ENCODE measurements at regions not wholly inside any gene's neighbourhood (a gene's known extent, or its start where the extent isn't known, plus 50 kb on each side); places are given as distances from the start of the nearest gene placed in this dataset.

GRCh38 chr21:22904385-22904784 lies 1906.2 kb downstream of the NCAM2 start:
- Histone ChIP-seq H3K4me3 (ENCODE audit: low read depth, low read length) (no peak overlapping the region), H3K36me3 (ENCODE audit: control insufficient read depth, insufficient read depth, low read length) (no peaks in the 10 kb centered on the region), H3K9me3 (no peaks in the 10 kb centered on the region), H3K4me1 (no peaks in the 10 kb centered on the region), H3K27me3 (replicated peaks; ENCODE audit: control insufficient read depth, insufficient read depth, low read length) (no peaks in the 10 kb centered on the region)
- Mint-ChIP-seq H3K36me3 (ENCODE audit: insufficient read depth, unreplicated experiment) (no peaks in the 10 kb centered on the region), H3K4me1 (ENCODE audit: low read depth, unreplicated experiment) (no peaks in the 10 kb centered on the region), H3K4me3 (ENCODE audit: unreplicated experiment) (no peak overlapping the region), H3K27me3 (ENCODE audit: insufficient read depth, unreplicated experiment) (no peaks in the 10 kb centered on the region), H3K9me3 (ENCODE audit: unreplicated experiment) (no peaks in the 10 kb centered on the region), H3K27ac (ENCODE audit: unreplicated experiment) (no peak overlapping the region)
- BruUV-seq (replicated peaks): no TSS peak
- CTCF ChIA-PET: no interaction called here
- TF ChIP-seq, protein P1, sequence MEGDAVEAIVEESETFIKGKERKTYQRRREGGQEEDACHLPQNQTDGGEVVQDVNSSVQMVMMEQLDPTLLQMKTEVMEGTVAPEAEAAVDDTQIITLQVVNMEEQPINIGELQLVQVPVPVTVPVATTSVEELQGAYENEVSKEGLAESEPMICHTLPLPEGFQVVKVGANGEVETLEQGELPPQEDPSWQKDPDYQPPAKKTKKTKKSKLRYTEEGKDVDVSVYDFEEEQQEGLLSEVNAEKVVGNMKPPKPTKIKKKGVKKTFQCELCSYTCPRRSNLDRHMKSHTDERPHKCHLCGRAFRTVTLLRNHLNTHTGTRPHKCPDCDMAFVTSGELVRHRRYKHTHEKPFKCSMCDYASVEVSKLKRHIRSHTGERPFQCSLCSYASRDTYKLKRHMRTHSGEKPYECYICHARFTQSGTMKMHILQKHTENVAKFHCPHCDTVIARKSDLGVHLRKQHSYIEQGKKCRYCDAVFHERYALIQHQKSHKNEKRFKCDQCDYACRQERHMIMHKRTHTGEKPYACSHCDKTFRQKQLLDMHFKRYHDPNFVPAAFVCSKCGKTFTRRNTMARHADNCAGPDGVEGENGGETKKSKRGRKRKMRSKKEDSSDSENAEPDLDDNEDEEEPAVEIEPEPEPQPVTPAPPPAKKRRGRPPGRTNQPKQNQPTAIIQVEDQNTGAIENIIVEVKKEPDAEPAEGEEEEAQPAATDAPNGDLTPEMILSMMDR (IDR thresholded peaks at IDR 0.05; ENCODE audit: insufficient read depth in 1 of 2, low read depth in 1 of 2, low read length in 1 of 2, severe bottlenecking in 1 of 2, unreplicated experiment in 1 of 2): no peak
- POLR2A ChIA-PET: no interaction called here
- intact Hi-C loops (cut with micrococcal nuclease; ENCODE audit: unreplicated experiment): no loop called here
- no peak for DNase-seq

DNA sequence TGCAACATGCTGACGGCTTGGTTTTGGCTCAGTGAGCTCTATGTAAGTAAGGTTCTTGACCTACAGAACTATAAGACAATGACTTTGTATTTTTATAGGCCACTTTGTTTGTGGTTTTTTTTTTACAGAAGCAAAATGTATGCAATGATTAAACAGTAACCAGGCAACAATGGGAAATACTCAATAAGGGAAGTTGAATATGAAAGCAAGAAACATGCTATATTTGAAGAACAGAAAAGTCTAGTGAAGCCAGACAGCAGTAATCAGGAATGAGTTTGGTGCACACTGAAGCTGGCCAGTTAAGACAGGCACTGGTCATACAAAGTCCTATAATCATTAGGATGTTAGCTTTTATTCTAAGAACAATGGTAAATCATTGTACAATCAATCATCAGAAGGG lies 1926.8 kb downstream of the NCAM2 start:
- H3K36me3 ChIP-seq (ENCODE audit: control insufficient read depth, insufficient read depth, low read length): no peaks in the 10 kb centered on the region
- TF ChIP-seq, protein P1 (IDR thresholded peaks at IDR 0.05; ENCODE audit: insufficient read depth in 1 of 2, low read depth in 1 of 2, low read length in 1 of 2, severe bottlenecking in 1 of 2, unreplicated experiment in 1 of 2): no peak
- no TSS peak for BruUV-seq (replicated peaks)
- Mint-ChIP-seq H3K9me3 (ENCODE audit: unreplicated experiment) (no peaks in the 10 kb centered on the region), H3K4me1 (ENCODE audit: low read depth, unreplicated experiment) (no peaks in the 10 kb centered on the region), H3K27me3 (ENCODE audit: insufficient read depth, unreplicated experiment) (no peaks in the 10 kb centered on the region), H3K4me3 (ENCODE audit: unreplicated experiment) (no peak overlapping the region), H3K36me3 (ENCODE audit: insufficient read depth, unreplicated experiment) (no peaks in the 10 kb centered on the region), H3K27ac (ENCODE audit: unreplicated experiment) (no peak overlapping the region)
- H3K4me1 ChIP-seq: no peaks in the 10 kb centered on the region
- CTCF ChIA-PET: no interaction called here
- POLR2A ChIA-PET: no interaction called here
- H3K27me3 ChIP-seq (replicated peaks; ENCODE audit: control insufficient read depth, insufficient read depth, low read length): no peaks in the 10 kb centered on the region
- no peak for DNase-seq
- intact Hi-C loops (cut with micrococcal nuclease; ENCODE audit: unreplicated experiment): no loop called here
- no peaks in the 10 kb centered on the region for H3K9me3 ChIP-seq
- H3K4me3 ChIP-seq (ENCODE audit: low read depth, low read length): no peak overlapping the region

GRCh38 chr21:22927469-22927868 lies 1929.3 kb downstream of the NCAM2 start:
- Mint-ChIP-seq H3K36me3 (ENCODE audit: insufficient read depth, unreplicated experiment) (no peaks in the 10 kb centered on the region), H3K27me3 (ENCODE audit: insufficient read depth, unreplicated experiment) (no peaks in the 10 kb centered on the region), H3K27ac (ENCODE audit: unreplicated experiment) (no peak overlapping the region), H3K9me3 (ENCODE audit: unreplicated experiment) (no peaks in the 10 kb centered on the region), H3K4me1 (ENCODE audit: low read depth, unreplicated experiment) (no peaks in the 10 kb centered on the region), H3K4me3 (ENCODE audit: unreplicated experiment) (no peak overlapping the region)
- no peaks in the 10 kb centered on the region for H3K36me3 ChIP-seq (ENCODE audit: control insufficient read depth, insufficient read depth, low read length)
- intact Hi-C loops (cut with micrococcal nuclease; ENCODE audit: unreplicated experiment): no loop called here
- TF ChIP-seq, protein P1 (IDR thresholded peaks at IDR 0.05; ENCODE audit: insufficient read depth in 1 of 2, low read depth in 1 of 2, low read length in 1 of 2, severe bottlenecking in 1 of 2, unreplicated experiment in 1 of 2): no peak
- no peaks in the 10 kb centered on the region for H3K4me1 ChIP-seq
- CTCF ChIA-PET: no interaction called here
- POLR2A ChIA-PET: no interaction called here
- no peak for DNase-seq
- no peaks in the 10 kb centered on the region for H3K27me3 ChIP-seq (replicated peaks; ENCODE audit: control insufficient read depth, insufficient read depth, low read length)
- BruUV-seq (replicated peaks): no TSS peak
- H3K4me3 ChIP-seq (ENCODE audit: low read depth, low read length): no peak overlapping the region
- no peaks in the 10 kb centered on the region for H3K9me3 ChIP-seq

Measured in Caco-2 (cell line).